A549 (cell line): ENCODE measurements at regions not wholly inside any gene's neighbourhood (a gene's known extent, or its start where the extent isn't known, plus 50 kb on each side); places are given as distances from the start of the nearest gene placed in this dataset.

ENCODE experiments used
- ATAC-seq, 2 experiments: fragments of 200-7000 bp in 1 of 2; fragments of >200 bp in 1 of 2; cut with Nextera tagmentation in 1 of 2; cut with Tn5 transposase in 1 of 2; 3 replicates each; pipeline versions ENCODE4 v1.8.0 to v1.9.1; 2018 to 2020; ENCODE audit warnings: mild to moderate bottlenecking in 1 of 2, moderate library complexity in 1 of 2
- CTCF ChIA-PET: fragments of 300-600 bp; sonication (Branson Sonifier 250); formaldehyde crosslinking; extraction: SDS; loops from one replicate; lab custom pipeline; 2021; ENCODE audit warnings: antibody characterized with exemption, inconsistent platforms; lab: Yijun Ruan, JAX
- POLR2A ChIA-PET: fragments of 350-600 bp; formaldehyde crosslinking; extraction: SDS; loops from one replicate; lab custom pipeline; 2021; ENCODE audit warnings: antibody characterized with exemption, inconsistent platforms; lab: Yijun Ruan, JAX
- DNase-seq, 2 experiments: peaks; one replicate each; pipeline versions ENCODE4 v3.0.0 to v3.0.0-alpha.2; 2011 to 2016; ENCODE audit warnings: low read depth in 1 of 2, low spot score in 1 of 2
- FAIRE-seq: peaks from 2 replicates; lab custom pipeline; 2011; peaks lifted over from hg19 to GRCh38; lab: Jason Lieb, UNC
- H3K27ac ChIP-seq, 2 experiments: fragments of >200 bp; sonication (Bioruptor Twin); formaldehyde crosslinking; 3 replicates each; pipeline ENCODE4 v1.5.1; 2016 to 2017
- H3K4me1 ChIP-seq: fragments of >200 bp; sonication (Bioruptor Twin); formaldehyde crosslinking; 3 replicates; pipeline ENCODE4 v1.6.1; 2016
- H3K4me2 ChIP-seq: fragments of >200 bp; sonication (Bioruptor Twin); formaldehyde crosslinking; 3 replicates; pipeline ENCODE4 v1.6.1; 2016
- H3K4me3 ChIP-seq: fragments of >200 bp; sonication (Bioruptor Twin); formaldehyde crosslinking; 3 replicates; pipeline ENCODE4 v1.5.1; 2016
- H3K9me3 ChIP-seq: fragments of >200 bp; sonication (Bioruptor Twin); formaldehyde crosslinking; 3 replicates; pipeline ENCODE4 v1.6.1; 2016
- CEBPB ChIP-seq, 2 experiments: fragments of >200 bp in 1 of 2; sonication (Bioruptor Twin) in 1 of 2; formaldehyde crosslinking in 1 of 2; IDR thresholded peaks; 2 replicates each; pipeline ENCODE4 v1.6.1; 2012 to 2016
- CHD2 ChIP-seq: fragments of 150-350 bp; IDR thresholded peaks from 2 replicates; pipeline ENCODE4 v1.6.1; 2014; ENCODE audit warnings: low read length; ENCODE audit not compliant: partially characterized antibody
- EHF ChIP-seq: fragments of 250-450 bp; sonication (Bioruptor Pico); IDR thresholded peaks from 2 replicates; pipeline ENCODE4 v1.5.0; 2020; ENCODE audit warnings: mild to moderate bottlenecking
- EP300 ChIP-seq, 2 experiments: fragments of >200 bp; sonication (Bioruptor Twin); formaldehyde crosslinking; IDR thresholded peaks; 2 replicates in 1 of 2; 3 replicates in 1 of 2; pipeline ENCODE4 v1.6.1; 2016 to 2017
- ESRRA ChIP-seq: fragments of 150-350 bp; IDR thresholded peaks from 2 replicates; pipeline ENCODE4 v1.6.1; 2014; ENCODE audit warnings: mild to moderate bottlenecking, low read length, borderline replicate concordance
- FOXS1 ChIP-seq: fragments of 250-450 bp; sonication (Bioruptor Pico); IDR thresholded peaks from 2 replicates; pipeline ENCODE4 v1.5.0; 2020; ENCODE audit warnings: mild to moderate bottlenecking, moderate library complexity
- GATA3 ChIP-seq: IDR thresholded peaks from 2 replicates; pipeline ENCODE4 v1.6.1; 2012; ENCODE audit warnings: borderline replicate concordance
- HDAC2 ChIP-seq: fragments of 200-600 bp; sonication (generic); IDR thresholded peaks from 2 replicates; pipeline ENCODE4 v1.6.1; 2016
- HOXB5 ChIP-seq: fragments of 250-450 bp; sonication (Bioruptor Pico); IDR thresholded peaks from 2 replicates; pipeline ENCODE4 v1.5.0; 2020; ENCODE audit warnings: mild to moderate bottlenecking, moderate library complexity
- JUN ChIP-seq, 2 experiments: fragments of >200 bp; sonication (Bioruptor Twin); formaldehyde crosslinking; IDR thresholded peaks; 2 replicates in 1 of 2; 3 replicates in 1 of 2; pipeline ENCODE4 v1.6.1; 2016 to 2017
- MAFK ChIP-seq: fragments of 450-650 bp; IDR thresholded peaks from 2 replicates; pipeline ENCODE4 v1.6.1; 2014; ENCODE audit not compliant: partially characterized antibody
- MAZ ChIP-seq: fragments of 150-350 bp; IDR thresholded peaks from 2 replicates; pipeline ENCODE4 v1.6.1; 2014; ENCODE audit warnings: antibody characterized with exemption, low read depth, low read length, borderline replicate concordance
- MYC ChIP-seq: IDR thresholded peaks from 2 replicates; pipeline ENCODE4 v1.6.1; 2012; ENCODE audit warnings: mild to moderate bottlenecking, inconsistent platforms, low read length, improper control_type of control experiment, borderline replicate concordance
- NPAS2 ChIP-seq: fragments of 250-450 bp; sonication (Bioruptor Pico); IDR thresholded peaks from 2 replicates; pipeline ENCODE4 v1.8.0; 2022; ENCODE audit warnings: mild to moderate bottlenecking, moderate library complexity, borderline replicate concordance
- NR3C1 ChIP-seq: fragments of >200 bp; sonication (Bioruptor Twin); formaldehyde crosslinking; IDR thresholded peaks from 3 replicates; pipeline ENCODE4 v1.6.1; 2017
- PHF8 ChIP-seq: fragments of 200-600 bp; sonication (generic); IDR thresholded peaks from 2 replicates; pipeline ENCODE4 v1.6.1; 2016; ENCODE audit warnings: low read depth, mild to moderate bottlenecking, antibody characterized with exemption, moderate library complexity, borderline replicate concordance
- POLR2A ChIP-seq: IDR thresholded peaks from 2 replicates; pipeline ENCODE4 v1.6.1; 2012; ENCODE audit warnings: mild to moderate bottlenecking, low read length
- RARB ChIP-seq: fragments of 250-450 bp; sonication (Bioruptor Pico); IDR thresholded peaks from 2 replicates; pipeline ENCODE4 v1.8.0; 2021; ENCODE audit warnings: mild to moderate bottlenecking, moderate library complexity
- RCOR1 ChIP-seq: fragments of 150-350 bp; IDR thresholded peaks from 2 replicates; pipeline ENCODE4 v1.6.1; 2014; ENCODE audit warnings: antibody characterized with exemption, low read length, low read depth
- RNF2 ChIP-seq: fragments of 200-600 bp; sonication (generic); IDR thresholded peaks from 2 replicates; pipeline ENCODE4 v1.6.1; 2016; ENCODE audit warnings: low read depth, mild to moderate bottlenecking, antibody characterized with exemption, moderate library complexity, borderline replicate concordance
- TFCP2L1 ChIP-seq: fragments of 250-450 bp; sonication (Bioruptor Pico); IDR thresholded peaks from 2 replicates; pipeline ENCODE4 v1.5.0; 2021; ENCODE audit warnings: mild to moderate bottlenecking
- ZC3H11A ChIP-seq: fragments of 450-650 bp; IDR thresholded peaks from 2 replicates; pipeline ENCODE4 v1.6.1; 2014; ENCODE audit warnings: antibody characterized with exemption, mild to moderate bottlenecking
- ZNF302 ChIP-seq: fragments of 250-450 bp; sonication (Bioruptor Pico); IDR thresholded peaks from 2 replicates; pipeline ENCODE4 v1.9.0; 2021; ENCODE audit warnings: inconsistent platforms, mild to moderate bottlenecking, moderate library complexity
- WGBS: methylation state at CpG from one replicate; pipeline ENCODE4 v1.1.6; 2017; ENCODE audit errors: missing lambda C conversion rate; 5-methylcytosine and 5-hydroxymethylcytosine counted together
- TF ChIP-seq, protein P1 (sequence below): IDR thresholded peaks from 2 replicates; pipeline ENCODE4 v1.6.1; 2012
- TF ChIP-seq, protein P2 (sequence below): IDR thresholded peaks from 2 replicates; pipeline ENCODE4 v1.6.1; 2012
- TF ChIP-seq, protein P3 (sequence below): IDR thresholded peaks from 2 replicates; pipeline ENCODE4 v1.6.1; 2012; ENCODE audit warnings: low read depth, borderline replicate concordance
- TF ChIP-seq, protein P4 (sequence below): fragments of >200 bp; sonication (Bioruptor Twin); formaldehyde crosslinking; IDR thresholded peaks from 2 replicates; pipeline ENCODE4 v1.6.1; 2016
- TF ChIP-seq, protein P5 (sequence below): fragments of >200 bp; sonication (Bioruptor Twin); formaldehyde crosslinking; IDR thresholded peaks from 3 replicates; pipeline ENCODE4 v1.5.1; 2016

DNA sequence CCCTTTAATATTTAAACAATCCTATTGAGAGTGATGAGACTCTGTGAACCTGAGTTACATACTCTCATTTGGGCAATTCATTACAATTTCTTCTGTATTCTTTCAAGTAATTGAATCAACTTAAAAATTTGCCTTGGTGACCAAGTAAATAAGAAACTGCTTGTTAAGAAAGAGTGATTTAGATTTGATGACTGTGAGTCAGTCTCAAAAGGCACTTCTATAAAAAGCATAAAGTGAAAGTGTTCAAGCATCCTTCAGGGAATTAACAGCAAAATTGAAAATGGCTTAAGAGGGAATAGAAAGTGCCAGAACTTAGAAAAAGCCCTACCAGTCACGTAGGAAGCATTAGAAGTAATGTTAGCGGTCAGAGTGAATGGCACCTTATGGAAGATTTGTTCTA, 654.7 kb downstream of the EPM2A start:
- WGBS = 45% methylated on average over 2 of the region's 2 CpGs
- DNase-seq (no peak), FAIRE-seq (no peak), ATAC-seq (no peak)
- TF ChIP-seq, protein P1, sequence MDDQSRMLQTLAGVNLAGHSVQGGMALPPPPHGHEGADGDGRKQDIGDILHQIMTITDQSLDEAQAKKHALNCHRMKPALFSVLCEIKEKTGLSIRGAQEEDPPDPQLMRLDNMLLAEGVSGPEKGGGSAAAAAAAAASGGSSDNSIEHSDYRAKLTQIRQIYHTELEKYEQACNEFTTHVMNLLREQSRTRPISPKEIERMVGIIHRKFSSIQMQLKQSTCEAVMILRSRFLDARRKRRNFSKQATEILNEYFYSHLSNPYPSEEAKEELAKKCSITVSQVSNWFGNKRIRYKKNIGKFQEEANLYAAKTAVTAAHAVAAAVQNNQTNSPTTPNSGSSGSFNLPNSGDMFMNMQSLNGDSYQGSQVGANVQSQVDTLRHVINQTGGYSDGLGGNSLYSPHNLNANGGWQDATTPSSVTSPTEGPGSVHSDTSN = no peak
- TF ChIP-seq ZC3H11A = no peak
- TF ChIP-seq JUN (IDR thresholded peaks at IDR 0.05) = no peak
- TF ChIP-seq MAZ = no peak
- TF ChIP-seq GATA3 = no peak
- TF ChIP-seq NPAS2 (CRISPR knock-in tag) = no peak
- TF ChIP-seq CEBPB (IDR thresholded peaks at IDR 0.05) = no peak
- TF ChIP-seq, protein P2, sequence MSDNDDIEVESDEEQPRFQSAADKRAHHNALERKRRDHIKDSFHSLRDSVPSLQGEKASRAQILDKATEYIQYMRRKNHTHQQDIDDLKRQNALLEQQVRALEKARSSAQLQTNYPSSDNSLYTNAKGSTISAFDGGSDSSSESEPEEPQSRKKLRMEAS = no peak
- no peak for TF ChIP-seq EP300 (IDR thresholded peaks at IDR 0.05)
- no peak for TF ChIP-seq PHF8
- no peak for TF ChIP-seq MAFK
- TF ChIP-seq, protein P3, sequence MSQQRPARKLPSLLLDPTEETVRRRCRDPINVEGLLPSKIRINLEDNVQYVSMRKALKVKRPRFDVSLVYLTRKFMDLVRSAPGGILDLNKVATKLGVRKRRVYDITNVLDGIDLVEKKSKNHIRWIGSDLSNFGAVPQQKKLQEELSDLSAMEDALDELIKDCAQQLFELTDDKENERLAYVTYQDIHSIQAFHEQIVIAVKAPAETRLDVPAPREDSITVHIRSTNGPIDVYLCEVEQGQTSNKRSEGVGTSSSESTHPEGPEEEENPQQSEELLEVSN = no peak
- TF ChIP-seq RCOR1 = no peak
- no peak for TF ChIP-seq FOXS1 (CRISPR knock-in tag)
- no peak for TF ChIP-seq HOXB5 (CRISPR knock-in tag)
- no peak for TF ChIP-seq HDAC2
- TF ChIP-seq EHF (CRISPR knock-in tag) = no peak
- no peak overlapping the region for H3K27ac ChIP-seq
- H3K4me2 ChIP-seq = no peak overlapping the region
- POLR2A ChIA-PET = no interaction called here
- H3K4me3 ChIP-seq = no peak overlapping the region
- CTCF ChIA-PET = no interaction called here
- no peaks in the 10 kb centered on the region for H3K9me3 ChIP-seq
- H3K4me1 ChIP-seq = no peaks in the 10 kb centered on the region

DNA sequence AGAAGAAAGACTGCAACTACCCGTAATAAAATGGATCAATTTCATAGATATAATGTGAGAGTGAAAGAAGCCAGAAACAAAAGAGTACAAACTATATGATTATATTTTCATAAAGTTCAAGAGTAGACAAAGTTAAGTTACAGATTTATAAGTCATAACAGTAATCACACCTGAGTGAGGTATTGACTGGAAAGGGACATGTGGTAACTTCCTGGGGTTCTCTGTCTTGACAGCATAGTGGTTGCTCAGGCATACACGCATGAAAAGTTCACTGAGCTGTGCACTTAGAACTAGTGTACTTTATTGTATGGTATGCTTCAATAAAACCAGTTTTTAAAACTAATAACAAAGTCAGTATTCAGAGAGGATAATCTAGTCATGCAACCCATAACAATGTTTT, 653.6 kb downstream of the EPM2A start:
- no peak overlapping the region for H3K4me2 ChIP-seq
- no peak for ATAC-seq
- no peak for FAIRE-seq

More for the DNA sequence above, 653.6 kb downstream of the EPM2A start:
- TF ChIP-seq RNF2 (no peak), NPAS2 (CRISPR knock-in tag) (no peak), POLR2A (no peak), EHF (CRISPR knock-in tag) (no peak), RARB (CRISPR knock-in tag) (no peak), CHD2 (no peak), JUN (IDR thresholded peaks at IDR 0.05) (no peak), NR3C1 (no peak), ESRRA (no peak), MYC (no peak), ZNF302 (no peak), TFCP2L1 (no peak), MAZ (no peak), PHF8 (no peak)
- TF ChIP-seq, protein P4, sequence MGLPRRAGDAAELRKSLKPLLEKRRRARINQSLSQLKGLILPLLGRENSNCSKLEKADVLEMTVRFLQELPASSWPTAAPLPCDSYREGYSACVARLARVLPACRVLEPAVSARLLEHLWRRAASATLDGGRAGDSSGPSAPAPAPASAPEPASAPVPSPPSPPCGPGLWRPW = no peak
- TF ChIP-seq, protein P2 = no peak
- TF ChIP-seq, protein P5, sequence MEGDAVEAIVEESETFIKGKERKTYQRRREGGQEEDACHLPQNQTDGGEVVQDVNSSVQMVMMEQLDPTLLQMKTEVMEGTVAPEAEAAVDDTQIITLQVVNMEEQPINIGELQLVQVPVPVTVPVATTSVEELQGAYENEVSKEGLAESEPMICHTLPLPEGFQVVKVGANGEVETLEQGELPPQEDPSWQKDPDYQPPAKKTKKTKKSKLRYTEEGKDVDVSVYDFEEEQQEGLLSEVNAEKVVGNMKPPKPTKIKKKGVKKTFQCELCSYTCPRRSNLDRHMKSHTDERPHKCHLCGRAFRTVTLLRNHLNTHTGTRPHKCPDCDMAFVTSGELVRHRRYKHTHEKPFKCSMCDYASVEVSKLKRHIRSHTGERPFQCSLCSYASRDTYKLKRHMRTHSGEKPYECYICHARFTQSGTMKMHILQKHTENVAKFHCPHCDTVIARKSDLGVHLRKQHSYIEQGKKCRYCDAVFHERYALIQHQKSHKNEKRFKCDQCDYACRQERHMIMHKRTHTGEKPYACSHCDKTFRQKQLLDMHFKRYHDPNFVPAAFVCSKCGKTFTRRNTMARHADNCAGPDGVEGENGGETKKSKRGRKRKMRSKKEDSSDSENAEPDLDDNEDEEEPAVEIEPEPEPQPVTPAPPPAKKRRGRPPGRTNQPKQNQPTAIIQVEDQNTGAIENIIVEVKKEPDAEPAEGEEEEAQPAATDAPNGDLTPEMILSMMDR = no peak
- Histone ChIP-seq H3K27ac (no peak overlapping the region), H3K4me1 (no peaks in the 10 kb centered on the region), H3K4me3 (no peak overlapping the region), H3K9me3 (no peaks in the 10 kb centered on the region)
- WGBS = 80% methylated on average over 2 of the region's 2 CpGs
- ChIA-PET CTCF (no interaction called here), POLR2A (no interaction called here)
- DNase-seq = no peak
